Motor neuron (in vitro differentiated cells): ENCODE measurements at regions not wholly inside any gene's neighbourhood (a gene's known extent, or its start where the extent isn't known, plus 50 kb on each side); places are given as distances from the start of the nearest gene placed in this dataset.

ENCODE experiments used
- ATAC-seq, 8 experiments: fragments of 200-7000 bp; cut with Tn5 transposase; replicated peaks in 6 of 8; 2 replicates each; pipeline ENCODE4 v1.8.0; 2021; ENCODE audit warnings: mild to moderate bottlenecking in 8 of 8, moderate library complexity in 8 of 8
- H3K27ac ChIP-seq, 2 donors: fragments of 250-450 bp; sonication (Bioruptor Pico); 2 replicates each; pipeline ENCODE4 v1.9.0; 2021; ENCODE audit warnings: antibody characterized with exemption in 2 of 2, mild to moderate bottlenecking in 2 of 2, moderate library complexity in 1 of 2
- H3K4me1 ChIP-seq, 2 donors: fragments of 250-450 bp; sonication (Bioruptor Pico); replicated peaks in 1 of 2; 2 replicates each; pipeline ENCODE4 v1.6.1; 2021; ENCODE audit warnings: antibody characterized with exemption in 2 of 2, mild to moderate bottlenecking in 2 of 2, moderate library complexity in 1 of 2
- H3K4me3 ChIP-seq, 5 donors: fragments of 250-450 bp; sonication (Bioruptor Pico); 2 replicates each; pipeline ENCODE4 v1.9.0; 2021; ENCODE audit warnings: antibody characterized with exemption in 5 of 5, mild to moderate bottlenecking in 5 of 5, moderate library complexity in 4 of 5
- WGBS, 10 experiments: fragments of 450-650 bp; shearing (Covaris generic); methylation state at CpG; one replicate each; pipeline ENCODE4 v1.0.0; 2022; 5-methylcytosine and 5-hydroxymethylcytosine counted together
- in situ Hi-C, 9 experiments: fragments of 400-800 bp; cut with MboI; loops; one replicate each; pipeline ENCODE4 v1.15.0; 2021; ENCODE audit warnings: low sequenced_read_pairs in 9 of 9, low pct_unique_long_range_greater_than_20kb in 2 of 9; ENCODE audit not compliant: unreplicated experiment in 9 of 9

- Histone ChIP-seq H3K4me1 (peaks cover 0 to 3% of the 10 kb centered on the region in 2 donors), H3K27ac (no peak overlapping the region), H3K4me3 (no peak overlapping the region)
- WGBS, 10 experiments: 0 to 88% (median 59%) methylated on average over 1 to 3 of the region's 3 CpGs
- ATAC-seq: peak in 1 of 8 experiments; percentile 22
- in situ Hi-C loops: no loop called here
These were observed 193.8 kb upstream of the ACTBL2 start for GRCh38 chr5:57676222-57677098.

- 43 to 100% (median 70%) methylated on average over 1 of the region's 1 CpG; no CpG with 5 or more reads in 4 of the 10 experiments for WGBS, 10 experiments
- H3K4me1 ChIP-seq: peaks cover 0 to 3% of the 10 kb centered on the region in 2 donors
- no peak overlapping the region for H3K27ac ChIP-seq
- in situ Hi-C loops: no loop called here
- ATAC-seq: no peak
- H3K4me3 ChIP-seq: no peak overlapping the region
These were observed 192.6 kb upstream of the ACTBL2 start for GRCh38 chr5:57675236-57675635.

GRCh38 chr5:57671371-57671770 is 188.8 kb upstream of the ACTBL2 start:
- in situ Hi-C loops: no loop called here
- H3K4me1 ChIP-seq: peaks cover 0 to 3% of the 10 kb centered on the region in 2 donors
- no peak overlapping the region for H3K27ac ChIP-seq
- ATAC-seq: no peak
- H3K4me3 ChIP-seq: no peak overlapping the region

- H3K27ac ChIP-seq: no peak overlapping the region
- in situ Hi-C loops: no loop called here
- H3K4me1 ChIP-seq: no peaks in the 10 kb centered on the region
- no peak for ATAC-seq
- H3K4me3 ChIP-seq: no peak overlapping the region
These were observed 184.0 kb upstream of the ACTBL2 start for GRCh38 chr5:57666582-57666981.

GRCh38 chr5:57665146-57665936 is 182.7 kb upstream of the ACTBL2 start:
- 60 to 98% (median 91%) methylated on average over 1 to 7 of the region's 7 CpGs for WGBS, 10 experiments

GRCh38 chr5:57664700-57665099 is 182.1 kb upstream of the ACTBL2 start:
- H3K4me1 ChIP-seq: no peaks in the 10 kb centered on the region
- no peak for ATAC-seq
- in situ Hi-C loops: no loop called here
- no peak overlapping the region for H3K4me3 ChIP-seq
- WGBS, 10 experiments: 67 to 100% (median 100%) methylated on average over 1 of the region's 1 CpG; no CpG with 5 or more reads in 1 of the 10 experiments
- H3K27ac ChIP-seq: no peak overlapping the region

More at GRCh38 chr5:57665146-57665936, 182.7 kb upstream of the ACTBL2 start:
- Histone ChIP-seq H3K4me3 (no peak overlapping the region), H3K27ac (no peak overlapping the region), H3K4me1 (no peaks in the 10 kb centered on the region)
- no peak for ATAC-seq
- in situ Hi-C loops: no loop called here

- no peak overlapping the region for H3K27ac ChIP-seq
- no peaks in the 10 kb centered on the region for H3K4me1 ChIP-seq
- WGBS, 10 experiments: 47 to 100% (median 83%) methylated on average over 1 to 2 of the region's 2 CpGs; no CpG with 5 or more reads in 1 of the 10 experiments
- in situ Hi-C loops: no loop called here
- no peak overlapping the region for H3K4me3 ChIP-seq
- no peak for ATAC-seq
These were observed 180.9 kb upstream of the ACTBL2 start for GRCh38 chr5:57663466-57663865.

- Histone ChIP-seq H3K4me3 (no peak overlapping the region), H3K4me1 (peaks cover 0 to 3% of the 10 kb centered on the region in 2 donors), H3K27ac (no peak overlapping the region)
- WGBS, 10 experiments: 29 to 100% (median 89%) methylated on average over 1 to 4 of the region's 4 CpGs; no CpG with 5 or more reads in 2 of the 10 experiments
- in situ Hi-C loops: no loop called here
- peak in 1 of 8 experiments; percentile 11 for ATAC-seq
These were observed 180.4 kb upstream of the ACTBL2 start for GRCh38 chr5:57662991-57663390.

GRCh38 chr5:57659886-57660285 is 177.3 kb upstream of the ACTBL2 start:
- Histone ChIP-seq H3K4me3 (no peak overlapping the region), H3K4me1 (peaks cover 0 to 5% of the 10 kb centered on the region in 2 donors), H3K27ac (no peak overlapping the region)
- WGBS, 10 experiments: 0 to 86% (median 59%) methylated on average over 1 to 2 of the region's 2 CpGs; no CpG with 5 or more reads in 2 of the 10 experiments
- ATAC-seq: no peak
- in situ Hi-C loops: no loop called here

GRCh38 chr5:57658018-57658417 is 175.4 kb upstream of the ACTBL2 start:
- peaks cover 0 to 13% of the 10 kb centered on the region in 2 donors for H3K4me1 ChIP-seq
- ATAC-seq: peak in 5 of 8 experiments; percentile 30 to 78 (median 46)
- no peak overlapping the region for H3K4me3 ChIP-seq
- WGBS, 10 experiments: 20 to 100% (median 50%) methylated on average over 1 of the region's 1 CpG; no CpG with 5 or more reads in 3 of the 10 experiments
- no peak overlapping the region for H3K27ac ChIP-seq
- in situ Hi-C loops: no loop called here

GRCh38 chr5:57655228-57655627 is 172.6 kb upstream of the ACTBL2 start:
- Histone ChIP-seq H3K4me1 (peaks cover 0 to 13% of the 10 kb centered on the region in 2 donors), H3K27ac (no peak overlapping the region), H3K4me3 (no peak overlapping the region)
- whole genome bisulfite sequencing, 10 experiments: 54 to 95% (median 80%) methylated on average over 2 to 4 of the region's 4 CpGs; no CpG with 5 or more reads in 1 of the 10 experiments
- no peak for ATAC-seq
- in situ Hi-C loops: no loop called here

- peak in 6 of 8 experiments; percentile 61 to 94 (median 91) for ATAC-seq
- Histone ChIP-seq H3K4me3 (no peak overlapping the region), H3K4me1 (peaks cover 0 to 13% of the 10 kb centered on the region in 2 donors), H3K27ac (no peak overlapping the region)
- 0 to 83% (median 65%) methylated on average over 1 to 2 of the region's 3 CpGs; no CpG with 5 or more reads in 4 of the 10 experiments for WGBS, 10 experiments
- in situ Hi-C loops: no loop called here
These were observed 171.2 kb upstream of the ACTBL2 start for GRCh38 chr5:57653636-57654290.

GRCh38 chr5:57651127-57651526 is 168.5 kb upstream of the ACTBL2 start:
- H3K27ac ChIP-seq: no peak overlapping the region
- ATAC-seq: no peak
- peaks cover 0 to 7% of the 10 kb centered on the region in 2 donors for H3K4me1 ChIP-seq
- WGBS, 10 experiments: 83 to 100% (median 100%) methylated on average over 1 of the region's 1 CpG; no CpG with 5 or more reads in 6 of the 10 experiments
- no peak overlapping the region for H3K4me3 ChIP-seq
- in situ Hi-C loops: no loop called here
